C4-2B (cell line): ENCODE measurements at regions not wholly inside any gene's neighbourhood (a gene's known extent, or its start where the extent isn't known, plus 50 kb on each side); places are given as distances from the start of the nearest gene placed in this dataset.

Experiments
- H3K27ac ChIP-seq: fragments of 450-650 bp; 2 replicates; pipeline ENCODE4 v1.5.1; 2017
- ZFX ChIP-seq: fragments of 450-650 bp; IDR thresholded peaks from 2 replicates; pipeline ENCODE4 v1.6.1; 2017
- TF ChIP-seq, protein P1 (sequence below): fragments of 450-650 bp; conservative IDR thresholded peaks from 2 replicates; pipeline ENCODE4 v1.5.1; 2017; ENCODE audit warnings: mild to moderate bottlenecking

DNA sequence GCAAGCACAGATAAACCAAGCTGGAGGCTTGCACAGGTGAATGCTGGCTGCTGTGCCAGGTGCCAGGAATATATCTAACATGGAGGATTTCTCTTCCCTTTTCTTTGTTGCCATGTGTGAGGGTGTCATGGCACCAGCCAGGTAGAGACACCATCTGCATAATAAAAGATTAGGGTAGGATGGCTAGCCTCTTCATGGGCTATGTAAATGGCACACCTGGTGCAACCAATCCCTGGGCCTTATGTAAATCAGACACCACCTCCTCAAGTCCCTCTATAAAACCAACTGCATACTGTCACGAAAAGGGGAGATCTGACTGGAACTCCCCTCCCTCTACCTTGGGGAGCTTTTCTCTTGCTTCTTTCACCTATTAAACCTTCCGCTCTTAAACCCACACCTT, 322.5 kb upstream of the POM121L12 start:
- no peak for TF ChIP-seq ZFX
- TF ChIP-seq, protein P1, sequence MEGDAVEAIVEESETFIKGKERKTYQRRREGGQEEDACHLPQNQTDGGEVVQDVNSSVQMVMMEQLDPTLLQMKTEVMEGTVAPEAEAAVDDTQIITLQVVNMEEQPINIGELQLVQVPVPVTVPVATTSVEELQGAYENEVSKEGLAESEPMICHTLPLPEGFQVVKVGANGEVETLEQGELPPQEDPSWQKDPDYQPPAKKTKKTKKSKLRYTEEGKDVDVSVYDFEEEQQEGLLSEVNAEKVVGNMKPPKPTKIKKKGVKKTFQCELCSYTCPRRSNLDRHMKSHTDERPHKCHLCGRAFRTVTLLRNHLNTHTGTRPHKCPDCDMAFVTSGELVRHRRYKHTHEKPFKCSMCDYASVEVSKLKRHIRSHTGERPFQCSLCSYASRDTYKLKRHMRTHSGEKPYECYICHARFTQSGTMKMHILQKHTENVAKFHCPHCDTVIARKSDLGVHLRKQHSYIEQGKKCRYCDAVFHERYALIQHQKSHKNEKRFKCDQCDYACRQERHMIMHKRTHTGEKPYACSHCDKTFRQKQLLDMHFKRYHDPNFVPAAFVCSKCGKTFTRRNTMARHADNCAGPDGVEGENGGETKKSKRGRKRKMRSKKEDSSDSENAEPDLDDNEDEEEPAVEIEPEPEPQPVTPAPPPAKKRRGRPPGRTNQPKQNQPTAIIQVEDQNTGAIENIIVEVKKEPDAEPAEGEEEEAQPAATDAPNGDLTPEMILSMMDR = no peak
- H3K27ac ChIP-seq = no peak overlapping the region

DNA sequence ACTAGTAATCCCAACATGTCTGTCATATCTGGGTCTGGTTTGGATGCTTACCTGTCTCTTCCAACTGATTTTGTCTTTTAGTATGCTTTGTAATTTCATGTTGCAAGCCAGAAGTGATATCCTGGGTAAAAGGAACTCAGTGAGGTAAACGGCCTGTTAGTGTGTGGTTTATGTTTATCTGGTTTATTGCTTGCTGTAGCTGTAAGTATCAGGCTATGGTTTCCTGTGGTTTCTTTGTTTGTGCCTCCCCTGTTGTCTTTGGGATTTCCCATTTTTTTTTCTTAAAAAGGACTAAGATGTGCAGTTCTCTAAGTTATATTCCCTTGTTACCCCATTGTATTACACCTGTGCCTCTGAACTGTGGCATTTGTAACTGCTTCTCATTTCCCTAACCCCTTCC, 323.5 kb upstream of the POM121L12 start:
- H3K27ac ChIP-seq = no peak overlapping the region

DNA sequence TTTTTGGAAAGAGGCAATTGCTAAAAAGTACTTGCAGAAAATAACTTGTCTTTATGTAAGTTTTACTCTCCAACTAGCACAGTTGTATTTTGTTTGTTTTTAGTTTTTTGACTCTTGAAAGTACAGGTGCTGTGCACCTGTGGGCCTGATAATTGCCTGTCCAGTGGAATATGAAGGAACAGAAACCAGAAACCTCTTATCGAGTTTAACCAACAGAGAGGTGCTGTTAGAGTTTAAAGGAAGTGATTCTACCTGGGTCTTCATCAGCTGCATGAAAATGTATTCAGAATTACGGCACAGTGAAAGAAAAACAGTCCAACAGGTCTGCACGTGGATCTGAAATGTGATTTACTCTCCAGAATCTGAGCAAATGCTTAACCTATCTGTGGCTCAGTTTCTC, 326.6 kb upstream of the POM121L12 start:
- no peak overlapping the region for H3K27ac ChIP-seq
- TF ChIP-seq, protein P1 = no peak
- no peak for TF ChIP-seq ZFX

More for the DNA sequence above, 323.5 kb upstream of the POM121L12 start:
- TF ChIP-seq, protein P1 = no peak
- TF ChIP-seq ZFX = no peak

DNA sequence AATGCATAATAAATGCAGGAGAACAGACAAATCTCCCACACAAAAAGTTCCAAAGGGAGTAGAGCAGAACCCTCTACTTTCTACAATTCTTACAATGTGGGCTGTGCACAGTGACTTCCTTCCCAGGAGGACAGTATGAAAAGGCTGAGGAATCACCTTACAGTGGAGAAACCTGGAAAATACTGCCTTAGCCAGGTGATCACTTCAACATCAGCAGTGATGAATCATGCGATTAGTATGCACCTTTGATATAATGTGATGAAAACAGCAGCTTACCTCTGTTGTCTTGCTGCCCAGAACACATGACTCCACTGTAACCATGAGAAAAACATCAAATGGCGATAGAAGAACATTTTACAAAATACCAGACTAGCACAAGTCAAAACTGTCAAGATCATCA, 329.7 kb upstream of the POM121L12 start:
- TF ChIP-seq ZFX = no peak
- TF ChIP-seq, protein P1 = no peak
- no peak overlapping the region for H3K27ac ChIP-seq

DNA sequence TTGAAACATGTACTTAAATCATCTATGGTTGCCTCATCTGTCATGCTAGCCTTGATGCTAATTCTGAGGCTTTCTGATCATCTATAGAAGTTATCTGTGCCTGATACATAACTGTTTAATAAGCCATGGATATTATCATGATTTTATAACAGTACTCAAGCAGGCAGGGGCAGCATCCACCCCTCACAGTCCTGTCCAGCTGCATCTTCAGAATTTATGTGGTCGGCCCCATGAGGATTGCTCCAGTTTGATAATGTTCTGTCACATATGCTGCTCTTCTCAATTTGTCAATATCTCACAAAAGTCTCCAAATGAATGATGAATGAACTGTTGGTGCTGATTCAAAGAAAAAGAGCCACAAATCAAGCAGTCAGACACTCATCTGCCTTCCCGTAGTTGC, 335.1 kb upstream of the POM121L12 start:
- TF ChIP-seq, protein P1 = no peak
- no peak for TF ChIP-seq ZFX
- no peak overlapping the region for H3K27ac ChIP-seq

DNA sequence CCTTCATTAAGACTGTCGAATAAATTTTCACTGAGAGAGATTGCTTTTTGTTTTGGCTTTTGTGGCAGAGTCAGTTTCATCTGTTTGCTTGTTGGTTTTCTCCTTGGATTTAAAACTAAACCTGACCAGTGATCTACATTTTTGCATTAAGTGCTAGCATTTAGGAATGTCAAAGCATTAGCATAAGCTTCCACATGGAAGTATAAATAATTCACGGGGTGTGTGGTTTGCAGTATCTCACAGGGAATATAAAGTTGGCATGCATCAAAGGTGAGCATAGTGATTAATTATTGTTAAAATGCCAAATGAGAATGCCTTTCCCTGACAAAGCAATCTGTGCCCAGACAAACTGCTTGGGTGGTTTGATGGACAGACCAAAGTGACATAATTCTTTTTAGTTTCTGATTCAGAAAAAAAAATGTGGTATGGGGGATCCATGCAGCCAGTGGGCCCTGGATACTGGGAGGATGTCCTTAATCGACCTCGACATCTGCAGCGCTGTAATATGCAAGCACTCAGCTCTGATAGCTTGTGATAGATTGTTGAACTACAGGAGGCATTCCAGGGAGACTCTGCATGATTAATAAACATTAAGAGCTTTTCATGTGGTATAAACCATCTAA, 339.3 kb upstream of the POM121L12 start:
- H3K27ac ChIP-seq = no peak overlapping the region
- no peak for TF ChIP-seq ZFX
- TF ChIP-seq, protein P1 = no peak

DNA sequence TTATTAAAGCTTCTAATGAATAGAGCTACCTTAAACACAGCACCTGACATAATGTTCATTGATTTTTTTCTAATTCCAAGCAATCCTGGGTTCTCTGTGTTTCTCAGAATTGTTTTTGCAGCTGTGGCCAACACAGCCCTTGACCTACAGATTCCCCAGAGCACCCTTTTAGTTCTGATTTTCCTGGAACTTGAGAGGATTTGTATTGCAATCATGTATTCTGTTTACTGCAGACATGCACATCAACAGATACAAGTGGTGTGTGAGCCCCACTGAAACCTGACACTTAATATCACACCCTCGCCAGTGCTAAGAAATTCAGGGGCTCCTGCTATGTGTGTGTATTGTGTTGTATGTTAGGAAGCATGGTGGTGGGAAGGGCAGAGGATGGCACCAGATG, 344.2 kb upstream of the POM121L12 start:
- TF ChIP-seq ZFX = no peak
- TF ChIP-seq, protein P1 = no peak
- no peak overlapping the region for H3K27ac ChIP-seq
